Activated CD4-positive, alpha-beta T cell treated with anti-CD3 and anti-CD28 coated beads, Interleukin-10, Interleukin-2, amounts not matched to agents 100 ng/mL and 50 ng/mL, durations not matched to agents 16 hours and 8 hours (primary cell): ENCODE measurements at regions not wholly inside any gene's neighbourhood (a gene's known extent, or its start where the extent isn't known, plus 50 kb on each side); places are given as distances from the start of the nearest gene placed in this dataset.

Experiments
- DNase-seq: peaks from one replicate; pipeline ENCODE4 v3.0.0-alpha.2; 2020

- DNase-seq = no peak
These were observed 54.2 kb downstream of the SIX6 start for GRCh38 chr14:60563113-60563512.

- no peak for DNase-seq
These were observed 56.3 kb downstream of the SIX6 start for GRCh38 chr14:60565211-60565610.

- no peak for DNase-seq
These were observed 57.2 kb downstream of the SIX6 start for GRCh38 chr14:60566101-60566500.

DNA sequence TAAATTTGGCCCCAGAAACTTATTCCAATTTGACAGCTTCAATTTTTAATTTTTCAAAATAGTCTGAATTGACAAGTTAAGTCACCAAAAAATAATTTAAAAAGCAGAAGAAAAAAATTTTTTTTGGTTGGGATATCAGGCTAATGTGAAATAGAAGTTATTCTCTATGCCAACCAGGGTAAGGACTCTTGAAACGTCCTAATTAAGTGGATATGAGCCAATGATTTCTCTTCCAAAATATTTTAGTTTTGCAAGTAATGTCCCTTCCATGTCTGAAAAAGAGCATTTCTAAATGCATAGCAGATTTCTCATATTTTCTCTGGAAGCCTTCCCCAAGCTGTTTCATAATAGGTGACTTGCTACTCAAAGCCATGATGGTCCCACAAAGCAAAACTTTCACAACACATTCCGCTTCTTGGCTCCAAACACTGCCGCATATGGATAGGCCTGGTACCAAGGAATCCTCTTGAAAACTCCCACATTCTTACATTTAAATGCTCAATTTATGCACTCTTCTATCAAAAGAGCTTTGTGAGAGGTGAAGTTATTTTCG lies 65.1 kb downstream of the SIX6 start:
- no peak for DNase-seq

- no peak for DNase-seq
These were observed 66.1 kb downstream of the SIX6 start for GRCh38 chr14:60575008-60575407.

- no peak for DNase-seq
These were observed 63.6 kb downstream of the SIX1 start for GRCh38 chr14:60585676-60586075.

- DNase-seq = no peak
These were observed 59.8 kb downstream of the SIX1 start for GRCh38 chr14:60589442-60589841.

DNA sequence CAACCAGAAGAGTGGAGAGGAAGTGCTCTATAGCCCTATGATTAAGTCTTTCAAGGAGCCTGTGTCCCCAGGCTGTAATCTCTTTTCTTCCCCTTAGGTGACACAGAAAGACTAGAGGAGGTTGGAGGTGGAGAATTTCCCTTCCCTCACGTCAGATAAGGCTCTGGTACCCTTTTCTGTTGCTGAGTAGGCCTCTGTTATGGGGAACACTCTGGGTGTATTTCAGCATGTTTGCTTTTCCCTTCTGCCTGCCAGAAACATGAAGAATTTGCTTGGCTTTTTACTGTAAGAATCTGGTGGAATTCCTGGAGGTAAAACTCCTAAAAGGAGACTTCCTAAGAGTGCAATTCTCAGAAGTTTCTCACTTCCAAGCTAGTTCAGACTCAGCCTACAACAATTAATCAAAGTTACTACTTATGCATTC lies 58.3 kb downstream of the SIX1 start:
- peak; percentile 2 for DNase-seq
